Stimulated activated CD4-positive, alpha-beta T cell treated with anti-CD3 and anti-CD28 coated beads, Interleukin-15, amount 100 ng/mL, for 24 hours (primary cell): ENCODE measurements at regions not wholly inside any gene's neighbourhood (a gene's known extent, or its start where the extent isn't known, plus 50 kb on each side); places are given as distances from the start of the nearest gene placed in this dataset.

Experiments used
- DNase-seq: peaks from one replicate; pipeline ENCODE4 v3.0.0-alpha.2; 2020

GRCh38 chr12:28828318-28828717 lies 320.8 kb upstream of the FAR2 start:
- DNase-seq = no peak

GRCh38 chr12:28830491-28830890 lies 318.6 kb upstream of the FAR2 start:
- no peak for DNase-seq

GRCh38 chr12:28844718-28845117 lies 304.4 kb upstream of the FAR2 start:
- DNase-seq = no peak

- DNase-seq = no peak
Measured at GRCh38 chr12:28851781-28852180, 297.3 kb upstream of the FAR2 start.

GRCh38 chr12:28855761-28856310 lies 293.2 kb upstream of the FAR2 start:
- DNase-seq = no peak

- no peak for DNase-seq
Measured at GRCh38 chr12:28857369-28857768, 291.7 kb upstream of the FAR2 start.

- DNase-seq = no peak
Measured at GRCh38 chr12:28859551-28859950, 289.5 kb upstream of the FAR2 start.

GRCh38 chr12:28865776-28866175 lies 283.3 kb upstream of the FAR2 start:
- DNase-seq = no peak

- DNase-seq = no peak
Measured at GRCh38 chr12:28866296-28866695, 282.8 kb upstream of the FAR2 start.

- no peak for DNase-seq
Measured at GRCh38 chr12:28866715-28867503, 282.2 kb upstream of the FAR2 start.

GRCh38 chr12:28868414-28868813 lies 280.7 kb upstream of the FAR2 start:
- DNase-seq = no peak

GRCh38 chr12:28869197-28869596 lies 279.9 kb upstream of the FAR2 start:
- no peak for DNase-seq

GRCh38 chr12:28870839-28871440 lies 278.1 kb upstream of the FAR2 start:
- DNase-seq = no peak

- DNase-seq = peak; percentile 45
Measured at GRCh38 chr12:28872654-28873268, 276.3 kb upstream of the FAR2 start.

- no peak for DNase-seq
Measured at GRCh38 chr12:28874758-28875157, 274.3 kb upstream of the FAR2 start.

GRCh38 chr12:28876196-28876798 lies 272.8 kb upstream of the FAR2 start:
- DNase-seq = no peak

GRCh38 chr12:28877854-28878253 lies 271.2 kb upstream of the FAR2 start:
- DNase-seq = no peak

GRCh38 chr12:28878629-28879028 lies 270.4 kb upstream of the FAR2 start:
- DNase-seq = no peak

- DNase-seq = no peak
Measured at GRCh38 chr12:28879379-28879778, 269.7 kb upstream of the FAR2 start.

- no peak for DNase-seq
Measured at GRCh38 chr12:28882444-28882843, 266.6 kb upstream of the FAR2 start.

- no peak for DNase-seq
Measured at GRCh38 chr12:28883406-28883997, 265.6 kb upstream of the FAR2 start.

GRCh38 chr12:28884904-28885679 lies 264.0 kb upstream of the FAR2 start:
- DNase-seq = no peak
